PC-3 (cell line): ENCODE measurements at regions not wholly inside any gene's neighbourhood (a gene's known extent, or its start where the extent isn't known, plus 50 kb on each side); places are given as distances from the start of the nearest gene placed in this dataset.

Experiments
- ATAC-seq: fragments of 200-7000 bp; cut with Tn5 transposase; 2 replicates; pipeline ENCODE4 v1.9.1; 2020; ENCODE audit warnings: mild to moderate bottlenecking, moderate library complexity
- BruUV-seq: library from RNA; stranded (reverse); fragments of 400-500 nt; replicated peaks from 2 replicates; lab custom pipeline; 2021; lab: Mats Ljungman, UMichigan
- CTCF ChIA-PET: fragments of 300-600 bp; sonication (Branson Sonifier 250); formaldehyde crosslinking; loops from one replicate; lab custom pipeline; 2022; ENCODE audit warnings: antibody characterized with exemption; lab: Charles Lee
- POLR2A ChIA-PET: fragments of 300-600 bp; sonication (Branson Sonifier 250); formaldehyde crosslinking; loops from one replicate; lab custom pipeline; 2022; ENCODE audit warnings: antibody characterized with exemption; ENCODE audit not compliant: unreplicated experiment; lab: Charles Lee
- DNase-seq: peaks from one replicate; pipeline ENCODE4 v3.0.0-alpha.2; 2015
- H2AFZ ChIP-seq: fragments of 300-600 bp; sonication (generic); 2 replicates; pipeline ENCODE4 v1.6.0; 2016; ENCODE audit warnings: antibody characterized with exemption, low read length
- H3F3A ChIP-seq: fragments of 300-600 bp; sonication (generic); one replicate; pipeline ENCODE4 v1.6.0; 2017; ENCODE audit warnings: antibody characterized with exemption, low read length, control low read depth, mild to moderate bottlenecking; ENCODE audit not compliant: unreplicated experiment
- H3K27ac ChIP-seq: fragments of 300-600 bp; sonication (generic); 2 replicates; pipeline ENCODE4 v1.5.1; 2016; ENCODE audit warnings: mild to moderate bottlenecking, low read length
- H3K27me3 ChIP-seq: fragments of 300-600 bp; sonication (generic); 2 replicates; pipeline ENCODE4 v1.6.1; 2016; ENCODE audit warnings: low read length, mixed read lengths
- H3K36me3 ChIP-seq: fragments of 300-600 bp; sonication (generic); 2 replicates; pipeline ENCODE4 v1.6.1; 2016; ENCODE audit warnings: low read depth, mixed run types, low read length, mixed read lengths
- H3K4me1 ChIP-seq: fragments of 300-600 bp; sonication (generic); 2 replicates; pipeline ENCODE4 v1.5.1; 2016; ENCODE audit warnings: low read length; ENCODE audit not compliant: insufficient read depth
- H3K4me2 ChIP-seq: fragments of 300-600 bp; sonication (generic); 2 replicates; pipeline ENCODE4 v1.6.0; 2016; ENCODE audit warnings: low read length
- H3K4me3 ChIP-seq: fragments of 300-600 bp; sonication (generic); 2 replicates; pipeline ENCODE4 v1.5.1; 2016; ENCODE audit warnings: mild to moderate bottlenecking, low read length, mixed read lengths
- H3K79me2 ChIP-seq: fragments of 300-600 bp; sonication (generic); 2 replicates; pipeline ENCODE4 v1.6.1; 2017; ENCODE audit warnings: low read length, mixed read lengths
- H3K9ac ChIP-seq: fragments of 300-600 bp; sonication (generic); 2 replicates; pipeline ENCODE4 v1.6.0; 2016; ENCODE audit warnings: mild to moderate bottlenecking, low read length
- H3K9me2 ChIP-seq: fragments of 300-600 bp; sonication (generic); replicated peaks from 2 replicates; pipeline ENCODE4 v1.6.1; 2016; ENCODE audit warnings: mixed run types, low read length, mixed read lengths
- H3K9me3 ChIP-seq: fragments of 300-600 bp; sonication (generic); 2 replicates; pipeline ENCODE4 v1.6.1; 2016; ENCODE audit warnings: low read length, mixed read lengths
- H4K20me1 ChIP-seq: fragments of 300-600 bp; sonication (generic); 2 replicates; pipeline ENCODE4 v1.6.1; 2016; ENCODE audit warnings: low read length, mixed read lengths
- CTCF ChIP-seq: fragments of 300-600 bp; sonication (generic); conservative IDR thresholded peaks from 2 replicates; pipeline ENCODE4 v1.5.1; 2017; ENCODE audit warnings: antibody characterized with exemption, low read depth, mild to moderate bottlenecking, low read length
- EZH2 ChIP-seq: fragments of 300-600 bp; sonication (generic); IDR thresholded peaks from one replicate; pipeline ENCODE4 v1.6.1; 2017; ENCODE audit warnings: antibody characterized with exemption, mild to moderate bottlenecking, low read length; ENCODE audit not compliant: unreplicated experiment
- EZH2phosphoT487 ChIP-seq: fragments of 300-600 bp; sonication (generic); IDR thresholded peaks from 2 replicates; pipeline ENCODE4 v1.6.1; 2018; ENCODE audit warnings: mild to moderate bottlenecking, antibody characterized with exemption, low read length, borderline replicate concordance
- intact Hi-C: fragments of 100-400 bp; cut with micrococcal nuclease; formaldehyde crosslinking; loops from 2 replicates; pipeline ENCODE4 v1.9.0; 2023

- Histone ChIP-seq H3K9me3 (no peaks in the 10 kb centered on the region), H3K4me2 (no peak overlapping the region), H3K9ac (no peak overlapping the region), H3K79me2 (no peaks in the 10 kb centered on the region), H3K4me1 (no peaks in the 10 kb centered on the region), H3K27me3 (no peaks in the 10 kb centered on the region), H3K36me3 (no peaks in the 10 kb centered on the region), H4K20me1 (no peaks in the 10 kb centered on the region), H3K27ac (no peak overlapping the region), H3K4me3 (no peak overlapping the region), H2AFZ (no peak overlapping the region), H3F3A (no peaks in the 10 kb centered on the region), H3K9me2 (no peaks in the 10 kb centered on the region)
- DNase-seq: no peak
- intact Hi-C loops: no loop called here
- no TSS peak for BruUV-seq
- CTCF ChIA-PET: no interaction called here
- POLR2A ChIA-PET: no interaction called here
- TF ChIP-seq CTCF (no peak), EZH2phosphoT487 (no peak), EZH2 (no peak)
- ATAC-seq: no peak
These were observed 446.3 kb upstream of the POT1 start for GRCh38 chr7:125375942-125376341.

- BruUV-seq: no TSS peak
- CTCF ChIA-PET: no interaction called here
- ATAC-seq: no peak
These were observed 440.9 kb upstream of the POT1 start for GRCh38 chr7:125370502-125370901.

GRCh38 chr7:125363873-125364272 lies 434.2 kb upstream of the POT1 start:
- Histone ChIP-seq H3F3A (no peaks in the 10 kb centered on the region), H3K9me2 (no peaks in the 10 kb centered on the region), H3K36me3 (no peaks in the 10 kb centered on the region), H3K4me3 (no peak overlapping the region), H3K4me1 (no peaks in the 10 kb centered on the region), H3K27ac (no peak overlapping the region), H3K4me2 (no peak overlapping the region), H3K9ac (no peak overlapping the region), H3K27me3 (no peaks in the 10 kb centered on the region), H4K20me1 (no peaks in the 10 kb centered on the region), H3K9me3 (no peaks in the 10 kb centered on the region), H2AFZ (no peak overlapping the region), H3K79me2 (no peaks in the 10 kb centered on the region)
- TF ChIP-seq EZH2phosphoT487 (no peak), CTCF (no peak), EZH2 (no peak)
- intact Hi-C loops: no loop called here
- DNase-seq (no peak), ATAC-seq (no peak)
- no TSS peak for BruUV-seq
- POLR2A ChIA-PET: no interaction called here
- CTCF ChIA-PET: no interaction called here

More at GRCh38 chr7:125370502-125370901, 440.9 kb upstream of the POT1 start:
- DNase-seq: no peak
- no peaks in the 10 kb centered on the region for H3K36me3 ChIP-seq
- H3K4me3 ChIP-seq: no peak overlapping the region
- no peaks in the 10 kb centered on the region for H3K4me1 ChIP-seq
- H3K27me3 ChIP-seq: no peaks in the 10 kb centered on the region
- H3K79me2 ChIP-seq: no peaks in the 10 kb centered on the region
- no peak overlapping the region for H3K9ac ChIP-seq
- no peaks in the 10 kb centered on the region for H4K20me1 ChIP-seq
- H3K9me3 ChIP-seq: no peaks in the 10 kb centered on the region
- no peak overlapping the region for H2AFZ ChIP-seq
- POLR2A ChIA-PET: no interaction called here
- H3K9me2 ChIP-seq: no peaks in the 10 kb centered on the region
- H3K4me2 ChIP-seq: no peak overlapping the region
- H3K27ac ChIP-seq: no peak overlapping the region
- TF ChIP-seq EZH2phosphoT487: no peak
- TF ChIP-seq CTCF: no peak
- no peak for TF ChIP-seq EZH2
- H3F3A ChIP-seq: no peaks in the 10 kb centered on the region
- intact Hi-C loops: no loop called here
